Neural cell (in vitro differentiated cells): ENCODE measurements at regions not wholly inside any gene's neighbourhood (a gene's known extent, or its start where the extent isn't known, plus 50 kb on each side); places are given as distances from the start of the nearest gene placed in this dataset.

Experiments
- H2AFZ ChIP-seq: fragments of 200-600, 300-800 bp; sonication (generic), shearing (Covaris generic); 2 replicates; pipeline ENCODE4 v1.6.0; 2014; ENCODE audit warnings: low read depth, mild to moderate bottlenecking, antibody characterized with exemption, low read length, moderate library complexity
- H3F3A ChIP-seq: fragments of 200-600 bp; shearing (Covaris generic); 2 replicates; pipeline ENCODE4 v1.6.1; 2016; ENCODE audit warnings: mild to moderate bottlenecking, moderate library complexity, mixed read lengths, antibody characterized with exemption, low read length; ENCODE audit not compliant: insufficient read depth, poor library complexity, severe bottlenecking
- H3K27ac ChIP-seq: fragments of 200-600, 300-800 bp; sonication (generic), shearing (Covaris generic); 2 replicates; pipeline ENCODE4 v1.5.1; 2014; ENCODE audit warnings: mild to moderate bottlenecking, low read length, moderate library complexity
- H3K27me3 ChIP-seq: fragments of 300-800, 200-600 bp; sonication (generic), shearing (Covaris generic); 2 replicates; pipeline ENCODE4 v1.6.0; 2014; ENCODE audit warnings: mild to moderate bottlenecking, low read depth, low read length, moderate library complexity; ENCODE audit not compliant: insufficient read depth
- H3K36me3 ChIP-seq: fragments of 300-800, 200-600 bp; sonication (generic), shearing (Covaris generic); 2 replicates; pipeline ENCODE4 v1.5.1; 2014; ENCODE audit warnings: mild to moderate bottlenecking, antibody characterized with exemption, low read length, moderate library complexity; ENCODE audit not compliant: insufficient read depth
- H3K4me2 ChIP-seq: fragments of 300-800, 200-600 bp; sonication (generic), shearing (Covaris generic); 2 replicates; pipeline ENCODE4 v1.6.0; 2014; ENCODE audit warnings: mild to moderate bottlenecking, low read length
- H3K4me3 ChIP-seq: fragments of 300-800, 200-600 bp; sonication (generic), shearing (Covaris generic); 2 replicates; pipeline ENCODE4 v1.5.1; 2014; ENCODE audit warnings: mild to moderate bottlenecking, low read length, moderate library complexity
- H3K79me2 ChIP-seq: fragments of 200-600 bp; shearing (Covaris generic); replicated peaks from 2 replicates; pipeline ENCODE4 v1.6.0; 2014; ENCODE audit warnings: mild to moderate bottlenecking, low read length, moderate library complexity; ENCODE audit not compliant: insufficient read depth
- H3K9ac ChIP-seq: fragments of 300-800, 200-600 bp; sonication (generic), shearing (Covaris generic); 2 replicates; pipeline ENCODE4 v1.6.1; 2016; ENCODE audit warnings: mild to moderate bottlenecking, low read length, mixed read lengths
- H3K9me2 ChIP-seq: fragments of 200-600 bp; shearing (Covaris generic); 2 replicates; pipeline ENCODE4 v1.6.1; 2016; ENCODE audit warnings: mild to moderate bottlenecking, low read length, mixed read lengths; ENCODE audit not compliant: insufficient read depth
- H3K9me3 ChIP-seq: fragments of 200-600, 300-800 bp; sonication (generic), shearing (Covaris generic); 2 replicates; pipeline ENCODE4 v1.6.1; 2016; ENCODE audit warnings: mild to moderate bottlenecking, mixed run types, low read length, moderate library complexity, mixed read lengths
- H4K20me1 ChIP-seq: fragments of 200-600 bp; shearing (Covaris generic); 2 replicates; pipeline ENCODE4 v1.6.1; 2016; ENCODE audit warnings: mild to moderate bottlenecking, mixed run types; ENCODE audit not compliant: insufficient read depth
- CTCF ChIP-seq: fragments of 450-650 bp; IDR thresholded peaks from 2 replicates; pipeline ENCODE4 v1.5.1; 2014; ENCODE audit warnings: antibody characterized with exemption, mild to moderate bottlenecking, moderate library complexity; ENCODE audit not compliant: poor library complexity, severe bottlenecking
- EP300 ChIP-seq: fragments of 450-650 bp; conservative IDR thresholded peaks from 2 replicates; pipeline ENCODE4 v1.6.1; 2014; ENCODE audit warnings: antibody characterized with exemption, mild to moderate bottlenecking, moderate library complexity; ENCODE audit not compliant: poor library complexity, severe bottlenecking
- EZH2 ChIP-seq: fragments of 200-600, 300-800 bp; shearing (Covaris generic), sonication (generic); IDR thresholded peaks from 2 replicates; pipeline ENCODE4 v1.6.1; 2014; ENCODE audit warnings: antibody characterized with exemption, low read length, borderline replicate concordance, mild to moderate bottlenecking; ENCODE audit not compliant: insufficient read depth, poor library complexity, severe bottlenecking
- MXI1 ChIP-seq: fragments of 450-650 bp; conservative IDR thresholded peaks from 2 replicates; pipeline ENCODE4 v1.6.1; 2014; ENCODE audit warnings: antibody characterized with exemption, mild to moderate bottlenecking; ENCODE audit not compliant: poor library complexity, severe bottlenecking
- POLR2AphosphoS5 ChIP-seq: IDR thresholded peaks from 2 replicates; pipeline ENCODE4 v1.6.1; 2012
- RAD21 ChIP-seq: fragments of 450-650 bp; conservative IDR thresholded peaks from 2 replicates; pipeline ENCODE4 v1.6.1; 2014; ENCODE audit warnings: antibody characterized with exemption, mild to moderate bottlenecking, moderate library complexity
- REST ChIP-seq: IDR thresholded peaks from 2 replicates; pipeline ENCODE4 v1.6.1; 2012; ENCODE audit warnings: borderline replicate concordance
- SMC3 ChIP-seq: fragments of 450-650 bp; conservative IDR thresholded peaks from 2 replicates; pipeline ENCODE4 v1.6.1; 2014; ENCODE audit warnings: antibody characterized with exemption, mild to moderate bottlenecking, moderate library complexity; ENCODE audit not compliant: poor library complexity
- TAF1 ChIP-seq: IDR thresholded peaks from 2 replicates; pipeline ENCODE4 v1.6.1; 2012; ENCODE audit warnings: low read depth

- no peak overlapping the region for H3K9ac ChIP-seq
- H3K27ac ChIP-seq, result no peak overlapping the region
- H3K79me2 ChIP-seq, result no peaks in the 10 kb centered on the region
- H3K36me3 ChIP-seq, result no peaks in the 10 kb centered on the region
- H4K20me1 ChIP-seq, result no peaks in the 10 kb centered on the region
- no peaks in the 10 kb centered on the region for H3K9me2 ChIP-seq
- H2AFZ ChIP-seq, result no peak overlapping the region
- no peaks in the 10 kb centered on the region for H3F3A ChIP-seq
- no peak overlapping the region for H3K4me2 ChIP-seq
- no peaks in the 10 kb centered on the region for H3K9me3 ChIP-seq
- H3K4me3 ChIP-seq, result no peak overlapping the region
- TF ChIP-seq RAD21 (no peak), TAF1 (no peak)
- H3K27me3 ChIP-seq, result no peaks in the 10 kb centered on the region
Measured at GRCh38 chr1:34338871-34339270, 162.2 kb downstream of the C1orf94 start.

GRCh38 chr1:34341896-34342295 lies 165.2 kb downstream of the C1orf94 start:
- Histone ChIP-seq H3F3A (no peaks in the 10 kb centered on the region), H3K27ac (peak overlapping the region; percentile 53), H3K79me2 (no peaks in the 10 kb centered on the region), H3K4me2 (peak overlapping the region; percentile 9), H3K9me3 (no peaks in the 10 kb centered on the region), H3K9me2 (no peaks in the 10 kb centered on the region), H3K9ac (no peak overlapping the region), H3K27me3 (no peaks in the 10 kb centered on the region), H3K4me3 (peak overlapping the region; percentile 0), H4K20me1 (no peaks in the 10 kb centered on the region), H2AFZ (no peak overlapping the region), H3K36me3 (no peaks in the 10 kb centered on the region)
- peak; percentile 84 for TF ChIP-seq REST
- TF ChIP-seq CTCF, result no peak
- peak; percentile 56 for TF ChIP-seq POLR2AphosphoS5
- TF ChIP-seq TAF1, result no peak
- TF ChIP-seq EP300, result peak; percentile 83
- TF ChIP-seq SMC3, result no peak

- H3K27ac ChIP-seq, result peak overlapping the region; percentile 53
- no peaks in the 10 kb centered on the region for H3K27me3 ChIP-seq
- no peak for TF ChIP-seq REST
- no peak for TF ChIP-seq MXI1
- TF ChIP-seq EZH2, result no peak
- no peak for TF ChIP-seq SMC3
- TF ChIP-seq TAF1, result no peak
- TF ChIP-seq RAD21, result peak; percentile 45
- peak; percentile 5 for TF ChIP-seq EP300
- no peak for TF ChIP-seq POLR2AphosphoS5
- TF ChIP-seq CTCF, result peak; percentile 55
- no peaks in the 10 kb centered on the region for H4K20me1 ChIP-seq
- H3F3A ChIP-seq, result no peaks in the 10 kb centered on the region
- H3K9me2 ChIP-seq, result no peaks in the 10 kb centered on the region
- H3K4me3 ChIP-seq, result no peak overlapping the region
- H3K9me3 ChIP-seq, result no peaks in the 10 kb centered on the region
- H3K4me2 ChIP-seq, result peak overlapping the region; percentile 9
- H2AFZ ChIP-seq, result no peak overlapping the region
- no peak overlapping the region for H3K9ac ChIP-seq
- no peaks in the 10 kb centered on the region for H3K79me2 ChIP-seq
- no peaks in the 10 kb centered on the region for H3K36me3 ChIP-seq
Measured at GRCh38 chr1:34342334-34342733, 165.6 kb downstream of the C1orf94 start.
